ENCODE measurements at regions not wholly inside any gene's neighbourhood (a gene's known extent, or its start where the extent isn't known, plus 50 kb on each side); places are given as distances from the start of the nearest gene placed in this dataset.

- intact Hi-C loops (cut with micrococcal nuclease), result no loop called here
- H3K9me3 ChIP-seq (ENCODE audit: control extremely low read depth in 1 of 3, control insufficient read depth in 2 of 3, insufficient read depth in 1 of 3, low read length in 2 of 3), result peaks cover 0 to 8% (median 0%) of the 10 kb centered on the region in 3 donors
- no peaks in the 10 kb centered on the region for H3K79me2 ChIP-seq (ENCODE audit: control insufficient read depth, insufficient read depth, low read length)
- Mint-ChIP-seq H3K4me1 (no peaks in the 10 kb centered on the region), H3K27me3 (no peaks in the 10 kb centered on the region), H3K27ac (no peak overlapping the region), H3K9me3 (ENCODE audit: insufficient read depth) (no peaks in the 10 kb centered on the region), H3K4me3 (no peak overlapping the region)
- H2AFZ ChIP-seq (ENCODE audit: insufficient read depth, low read depth, low read length, poor library complexity, severe bottlenecking), result no peak overlapping the region
- no peaks in the 10 kb centered on the region for H3K27me3 ChIP-seq (replicated peaks in 1 of 4; ENCODE audit: control extremely low read depth in 1 of 4, control insufficient read depth in 3 of 4, insufficient read depth in 4 of 4, low read length in 3 of 4)
- no peaks in the 10 kb centered on the region for H3K36me3 ChIP-seq (replicated peaks in 1 of 2; ENCODE audit: control extremely low read depth in 1 of 2, control insufficient read depth in 1 of 2, extremely low read depth in 1 of 2, insufficient read depth in 2 of 2, low read length in 1 of 2)
- H3K4me3 ChIP-seq (ENCODE audit: control extremely low read depth in 1 of 5, extremely low read depth in 1 of 5, insufficient read depth in 1 of 5, low read depth in 2 of 5, low read length in 4 of 5), result no peak overlapping the region
- no peak overlapping the region for H3K27ac ChIP-seq (ENCODE audit: low read length in 2 of 2)
- TF ChIP-seq CTCF (IDR thresholded peaks at IDR 0.05) (no peak), EZH2 (IDR thresholded peaks at IDR 0.05; ENCODE audit: borderline replicate concordance, insufficient read depth, low read depth, low read length, poor library complexity, severe bottlenecking) (no peak)
- H3K4me1 ChIP-seq (ENCODE audit: control insufficient read depth in 2 of 2, insufficient read depth in 2 of 2, low read length in 2 of 2), result no peaks in the 10 kb centered on the region
- no peak overlapping the region for H3K4me2 ChIP-seq (replicated peaks; ENCODE audit: low read depth, low read length, poor library complexity, severe bottlenecking)
- no peak overlapping the region for H3K9ac ChIP-seq (ENCODE audit: low read length)
- no peak for DNase-seq
- ATAC-seq (ENCODE audit: low read depth), result no peak
- ChIA-PET POLR2A (no interaction called here), CTCF (no interaction called here)
- no peaks in the 10 kb centered on the region for H4K20me1 ChIP-seq (ENCODE audit: control insufficient read depth, insufficient read depth, low read length, poor library complexity, severe bottlenecking)
These were observed 314.7 kb downstream of the DSC3 start for GRCh38 chr18:30727849-30728248.

GRCh38 chr18:30713299-30713698 lies 329.2 kb downstream of the DSC3 start:
- WGBS (ENCODE audit: insufficient coverage), result no CpG with 5 or more reads among the region's 2 CpGs
- Histone ChIP-seq H2AFZ (ENCODE audit: insufficient read depth, low read depth, low read length, poor library complexity, severe bottlenecking) (no peak overlapping the region), H3K27ac (ENCODE audit: low read length in 2 of 2) (no peak overlapping the region), H3K9ac (ENCODE audit: low read length) (no peak overlapping the region), H3K27me3 (replicated peaks in 1 of 4; ENCODE audit: control extremely low read depth in 1 of 4, control insufficient read depth in 3 of 4, insufficient read depth in 4 of 4, low read length in 3 of 4) (no peaks in the 10 kb centered on the region), H3K4me1 (ENCODE audit: control insufficient read depth in 2 of 2, insufficient read depth in 2 of 2, low read length in 2 of 2) (no peaks in the 10 kb centered on the region), H3K4me3 (ENCODE audit: control extremely low read depth in 1 of 5, extremely low read depth in 1 of 5, insufficient read depth in 1 of 5, low read depth in 2 of 5, low read length in 4 of 5) (no peak overlapping the region), H3K4me2 (replicated peaks; ENCODE audit: low read depth, low read length, poor library complexity, severe bottlenecking) (no peak overlapping the region), H3K9me3 (ENCODE audit: control extremely low read depth in 1 of 3, control insufficient read depth in 2 of 3, insufficient read depth in 1 of 3, low read length in 2 of 3) (no peaks in the 10 kb centered on the region), H3K36me3 (replicated peaks in 1 of 2; ENCODE audit: control extremely low read depth in 1 of 2, control insufficient read depth in 1 of 2, extremely low read depth in 1 of 2, insufficient read depth in 2 of 2, low read length in 1 of 2) (no peaks in the 10 kb centered on the region), H3K79me2 (ENCODE audit: control insufficient read depth, insufficient read depth, low read length) (no peaks in the 10 kb centered on the region), H4K20me1 (ENCODE audit: control insufficient read depth, insufficient read depth, low read length, poor library complexity, severe bottlenecking) (no peaks in the 10 kb centered on the region)
- Mint-ChIP-seq H3K4me3 (no peak overlapping the region), H3K9me3 (ENCODE audit: insufficient read depth) (peaks cover 2% of the 10 kb centered on the region), H3K27ac (no peak overlapping the region), H3K27me3 (no peaks in the 10 kb centered on the region), H3K4me1 (no peaks in the 10 kb centered on the region)
- ChIA-PET CTCF (no interaction called here), POLR2A (no interaction called here)
- intact Hi-C loops (cut with micrococcal nuclease), result no loop called here
- TF ChIP-seq CTCF (IDR thresholded peaks at IDR 0.05), result no peak
- no peak for DNase-seq
- ATAC-seq (ENCODE audit: low read depth), result no peak

Measured in B cell (primary cell).